Stimulated activated CD4-positive, alpha-beta T cell treated with anti-CD3 and anti-CD28 coated beads, Interleukin-4, amount 100 ng/mL, for 4 hours (primary cell): ENCODE measurements at regions not wholly inside any gene's neighbourhood (a gene's known extent, or its start where the extent isn't known, plus 50 kb on each side); places are given as distances from the start of the nearest gene placed in this dataset.
"Not testable (repeated sequence)": the region's sequence is repeated elsewhere in the genome, so short reads cannot be mapped to it uniquely, and the experiment has no call there.

Source experiments
- DNase-seq, 2 experiments: peaks; one replicate each; pipeline ENCODE4 v3.0.0-alpha.2; 2020

- no peak for DNase-seq
These were observed 169.1 kb upstream of the NLRP1 start for GRCh38 chr17:5753421-5753820.

GRCh38 chr17:5757314-5757907 lies 173.1 kb upstream of the NLRP1 start:
- no peak for DNase-seq

- DNase-seq = no peak
These were observed 174.3 kb upstream of the NLRP1 start for GRCh38 chr17:5758651-5759050.

- no peak for DNase-seq
These were observed 175.2 kb upstream of the NLRP1 start for GRCh38 chr17:5759501-5759925.

- DNase-seq = no peak
These were observed 177.9 kb upstream of the NLRP1 start for GRCh38 chr17:5762191-5762590.

GRCh38 chr17:5763595-5764306 lies 179.4 kb upstream of the NLRP1 start:
- no peak for DNase-seq

- no peak for DNase-seq
These were observed 185.5 kb upstream of the NLRP1 start for GRCh38 chr17:5769593-5770354.

- DNase-seq = no peak
These were observed 186.3 kb upstream of the NLRP1 start for GRCh38 chr17:5770441-5771270.

GRCh38 chr17:5771271-5771577 lies 186.9 kb upstream of the NLRP1 start:
- not testable (repeated sequence) for DNase-seq

GRCh38 chr17:5772017-5772416 lies 187.7 kb upstream of the NLRP1 start:
- not testable (repeated sequence) for DNase-seq

GRCh38 chr17:5772720-5773119 lies 188.4 kb upstream of the NLRP1 start:
- DNase-seq = no peak

GRCh38 chr17:5773816-5774360 lies 189.6 kb upstream of the NLRP1 start:
- no peak for DNase-seq

GRCh38 chr17:5775098-5775497 lies 190.8 kb upstream of the NLRP1 start:
- DNase-seq = no peak

- DNase-seq = no peak
These were observed 196.2 kb upstream of the NLRP1 start for GRCh38 chr17:5780476-5780875.

- no peak for DNase-seq
These were observed 197.1 kb upstream of the NLRP1 start for GRCh38 chr17:5781236-5781927.

- no peak for DNase-seq
These were observed 199.0 kb upstream of the NLRP1 start for GRCh38 chr17:5783269-5783668.

GRCh38 chr17:5783851-5784250 lies 199.5 kb upstream of the NLRP1 start:
- DNase-seq = no peak

GRCh38 chr17:5784791-5785190 lies 200.5 kb upstream of the NLRP1 start:
- no peak for DNase-seq

GRCh38 chr17:5785338-5785737 lies 201.0 kb upstream of the NLRP1 start:
- no peak for DNase-seq

- DNase-seq = no peak
These were observed 201.7 kb upstream of the NLRP1 start for GRCh38 chr17:5785867-5786509.

GRCh38 chr17:5786510-5786875 lies 202.2 kb upstream of the NLRP1 start:
- no peak for DNase-seq
